H1 (cell line): ENCODE measurements at regions not wholly inside any gene's neighbourhood (a gene's known extent, or its start where the extent isn't known, plus 50 kb on each side); places are given as distances from the start of the nearest gene placed in this dataset.

ENCODE experiments used
- CTCF ChIA-PET: fragments of 300-600 bp; sonication (Branson Sonifier 250); formaldehyde crosslinking; loops from one replicate; lab custom pipeline; 2021; ENCODE audit not compliant: partially characterized antibody; lab: Charles Lee
- POLR2A ChIA-PET: fragments of 300-600 bp; sonication (Branson Sonifier 250); formaldehyde crosslinking; loops from one replicate; lab custom pipeline; 2021; ENCODE audit warnings: inconsistent platforms; ENCODE audit not compliant: partially characterized antibody; lab: Charles Lee
- DNase-seq, 2 experiments: peaks; one replicate each; pipeline versions ENCODE4 v3.0.0 to v3.0.0-alpha.2; 2010 to 2022; ENCODE audit warnings: low spot score in 2 of 2, low read depth in 1 of 2, mixed read lengths in 1 of 2
- FAIRE-seq: peaks from 2 replicates; lab custom pipeline; 2011; peaks lifted over from hg19 to GRCh38; lab: Jason Lieb, UNC
- H2AFZ ChIP-seq: 2 replicates; pipeline ENCODE4 v1.8.1; 2012; ENCODE audit warnings: low read length, inconsistent platforms
- H2AK5ac ChIP-seq: 2 replicates; pipeline ENCODE4 v1.6.1; 2013; ENCODE audit warnings: low read depth, low read length
- H2BK120ac ChIP-seq: replicated peaks from 2 replicates; pipeline ENCODE3; 2013; ENCODE audit warnings: low read depth, low read length, inconsistent platforms
- H2BK12ac ChIP-seq: 2 replicates; pipeline ENCODE4 v1.6.1; 2013; ENCODE audit warnings: low read depth, low read length
- H2BK15ac ChIP-seq: 2 replicates; pipeline ENCODE4 v1.6.1; 2013; ENCODE audit warnings: low read length
- H2BK20ac ChIP-seq: 2 replicates; pipeline ENCODE4 v1.6.1; 2013; ENCODE audit warnings: low read length
- H2BK5ac ChIP-seq: 2 replicates; pipeline ENCODE4 v1.6.1; 2013; ENCODE audit warnings: low read depth, low read length
- H3K14ac ChIP-seq: 2 replicates; pipeline ENCODE4 v1.6.1; 2013; ENCODE audit warnings: inconsistent platforms; ENCODE audit not compliant: insufficient read length
- H3K18ac ChIP-seq: 2 replicates; pipeline ENCODE4 v1.6.1; 2013; ENCODE audit warnings: low read length; ENCODE audit errors: extremely low read depth
- H3K23ac ChIP-seq: 2 replicates; pipeline ENCODE4 v1.6.1; 2013; ENCODE audit warnings: inconsistent platforms; ENCODE audit not compliant: insufficient read length
- H3K23me2 ChIP-seq: 2 replicates; pipeline ENCODE4 v1.6.1; 2013; ENCODE audit warnings: low read depth, low read length
- H3K27ac ChIP-seq: 2 replicates; pipeline ENCODE4 v1.6.1; 2011; ENCODE audit warnings: low read depth, low read length, inconsistent platforms
- H3K27me3 ChIP-seq, 4 experiments: replicated peaks in 1 of 4; 1 replicate in 1 of 4; 2 replicates in 3 of 4; pipeline versions ENCODE4 v1.6.1 to v1.8.1; 2011 to 2013; ENCODE audit warnings: low read length in 3 of 4, mild to moderate bottlenecking in 3 of 4, inconsistent platforms in 2 of 4, mixed read lengths in 2 of 4, moderate library complexity in 1 of 4; ENCODE audit not compliant: control insufficient read depth in 3 of 4, insufficient read depth in 3 of 4; ENCODE audit errors: extremely low read depth in 1 of 4
- H3K36me3 ChIP-seq, 4 experiments: 2 replicates each; pipeline versions ENCODE4 v1.6.1 to v1.8.1; 2011 to 2013; ENCODE audit warnings: mild to moderate bottlenecking in 4 of 4, low read length in 3 of 4, moderate library complexity in 2 of 4, control low read depth in 1 of 4, inconsistent platforms in 1 of 4; ENCODE audit not compliant: insufficient read depth in 4 of 4, control insufficient read depth in 2 of 4
- H3K4ac ChIP-seq: replicated peaks from 2 replicates; pipeline ENCODE3; 2013; ENCODE audit warnings: low read length, low read depth, mixed read lengths, inconsistent platforms; ENCODE audit not compliant: insufficient read length
- H3K4me1 ChIP-seq, 4 experiments: replicated peaks in 1 of 4; 1 replicate in 1 of 4; 2 replicates in 3 of 4; pipeline versions ENCODE4 v1.6.1 to v1.8.1; 2011 to 2013; ENCODE audit warnings: low read length in 3 of 4, inconsistent platforms in 2 of 4, mixed read lengths in 1 of 4; ENCODE audit not compliant: insufficient read depth in 4 of 4, control insufficient read depth in 3 of 4
- H3K4me2 ChIP-seq, 2 experiments: 2 replicates each; pipeline versions ENCODE4 v1.6.1 to v1.8.1; 2011 to 2013; ENCODE audit warnings: low read depth in 2 of 2, low read length in 2 of 2, control low read depth in 1 of 2, inconsistent platforms in 1 of 2, mild to moderate bottlenecking in 1 of 2; ENCODE audit not compliant: insufficient read depth in 1 of 2
- H3K4me3 ChIP-seq, 4 experiments: fragments of 200-600, 300-600 bp in 1 of 4; sonication (generic), shearing (Covaris generic), sonication (Bioruptor Twin) in 1 of 4; 2 replicates each; pipeline versions ENCODE4 v1.5.1 to v1.8.1; 2011 to 2016; ENCODE audit warnings: low read length in 4 of 4, low read depth in 3 of 4, control low read depth in 2 of 4, inconsistent platforms in 2 of 4, mild to moderate bottlenecking in 2 of 4, mixed read lengths in 1 of 4, moderate library complexity in 1 of 4; ENCODE audit not compliant: insufficient read depth in 2 of 4; ENCODE audit errors: extremely low read depth in 1 of 4
- H3K56ac ChIP-seq: replicated peaks from 2 replicates; pipeline ENCODE3; 2013; ENCODE audit warnings: low read depth, mild to moderate bottlenecking, mixed read lengths, low read length, inconsistent platforms; ENCODE audit not compliant: insufficient read length
- H3K79me1 ChIP-seq: 2 replicates; pipeline ENCODE4 v1.6.1; 2013; ENCODE audit warnings: low read depth, low read length, control low read depth
- H3K79me2 ChIP-seq, 2 experiments: 2 replicates each; pipeline versions ENCODE4 v1.6.1 to v1.8.1; 2012 to 2013; ENCODE audit warnings: low read length in 2 of 2, mild to moderate bottlenecking in 2 of 2, inconsistent platforms in 1 of 2; ENCODE audit not compliant: insufficient read depth in 2 of 2, control insufficient read depth in 1 of 2
- H3K9ac ChIP-seq, 4 experiments: replicated peaks in 1 of 4; 1 replicate in 1 of 4; 2 replicates in 3 of 4; pipeline versions ENCODE4 v1.6.1 to v1.8.1; 2011 to 2013; ENCODE audit warnings: low read depth in 3 of 4, low read length in 3 of 4, control low read depth in 2 of 4, mild to moderate bottlenecking in 2 of 4, moderate library complexity in 2 of 4, inconsistent platforms in 1 of 4; ENCODE audit errors: extremely low read depth in 1 of 4
- H3K9me3 ChIP-seq, 2 experiments: 2 replicates each; pipeline versions ENCODE4 v1.6.1 to v1.8.1; 2012 to 2013; ENCODE audit warnings: mild to moderate bottlenecking in 2 of 2, moderate library complexity in 2 of 2, control low read depth in 1 of 2, inconsistent platforms in 1 of 2, low read depth in 1 of 2, low read length in 1 of 2, mixed read lengths in 1 of 2; ENCODE audit not compliant: insufficient read depth in 2 of 2
- H4K20me1 ChIP-seq, 2 experiments: replicated peaks in 1 of 2; 2 replicates each; pipeline versions ENCODE3 to v1.8.1; 2011 to 2013; ENCODE audit warnings: inconsistent platforms in 2 of 2, low read length in 2 of 2, mild to moderate bottlenecking in 1 of 2; ENCODE audit not compliant: insufficient read depth in 2 of 2, control insufficient read depth in 1 of 2
- H4K5ac ChIP-seq: 2 replicates; pipeline ENCODE4 v1.6.1; 2013; ENCODE audit warnings: low read length, low read depth, mixed read lengths, inconsistent platforms; ENCODE audit not compliant: insufficient read length
- H4K8ac ChIP-seq: 2 replicates; pipeline ENCODE4 v1.8.0; 2013; ENCODE audit warnings: mild to moderate bottlenecking, moderate library complexity, low read length, inconsistent platforms; ENCODE audit not compliant: insufficient read depth; ENCODE audit errors: extremely low read depth
- H4K91ac ChIP-seq: replicated peaks from 2 replicates; pipeline ENCODE3; 2013; ENCODE audit warnings: low read length, mixed read lengths, inconsistent platforms; ENCODE audit not compliant: insufficient read length
- ATF2 ChIP-seq: IDR thresholded peaks from 2 replicates; pipeline ENCODE4 v1.6.1; 2012; ENCODE audit warnings: low read length, inconsistent platforms
- CBX8 ChIP-seq: fragments of 300-800, 300-1000 bp; sonication (generic); IDR thresholded peaks from 2 replicates; pipeline ENCODE4 v1.7.1; 2016; ENCODE audit warnings: low read depth, low read length, borderline replicate concordance
- EGR1 ChIP-seq: IDR thresholded peaks from 2 replicates; pipeline ENCODE4 v1.6.1; 2011; ENCODE audit warnings: low read depth, low read length, borderline replicate concordance
- EP300 ChIP-seq, 2 experiments: IDR thresholded peaks; 1 replicate in 1 of 2; 2 replicates in 1 of 2; pipeline ENCODE4 v1.6.1; 2011 to 2012; ENCODE audit warnings: low read depth in 2 of 2, low read length in 2 of 2, mild to moderate bottlenecking in 2 of 2, borderline replicate concordance in 1 of 2, inconsistent platforms in 1 of 2, moderate library complexity in 1 of 2
- EZH2 ChIP-seq: fragments of 200-600 bp; sonication (generic); IDR thresholded peaks from 2 replicates; pipeline ENCODE4 v1.7.1; 2012; ENCODE audit warnings: low read depth, mild to moderate bottlenecking, moderate library complexity, low read length, inconsistent platforms; ENCODE audit not compliant: severe bottlenecking
- GTF2F1 ChIP-seq: IDR thresholded peaks from 2 replicates; pipeline ENCODE4 v1.6.1; 2012; ENCODE audit warnings: low read depth, low read length, improper control_type of control experiment, borderline replicate concordance
- HDAC2 ChIP-seq, 2 experiments: fragments of 300-600 bp in 1 of 2; sonication (generic) in 1 of 2; IDR thresholded peaks; 2 replicates each; pipeline ENCODE4 v1.6.1; 2011 to 2012; ENCODE audit warnings: low read depth in 2 of 2, low read length in 2 of 2, mild to moderate bottlenecking in 2 of 2, moderate library complexity in 2 of 2, borderline replicate concordance in 1 of 2, inconsistent platforms in 1 of 2
- HDAC6 ChIP-seq: IDR thresholded peaks from one replicate; pipeline ENCODE4 v1.7.1; 2012; ENCODE audit warnings: low read depth, mild to moderate bottlenecking, inconsistent platforms, low read length, moderate library complexity
- JUND ChIP-seq: IDR thresholded peaks from 2 replicates; pipeline ENCODE4 v1.6.1; 2011; ENCODE audit warnings: mild to moderate bottlenecking, improper control_type of control experiment, low read length
- KDM5A ChIP-seq: fragments of 200-600 bp; IDR thresholded peaks from 2 replicates; pipeline ENCODE4 v1.7.1; 2012; ENCODE audit warnings: mild to moderate bottlenecking, low read length, inconsistent platforms, mixed read lengths
- SIRT6 ChIP-seq: IDR thresholded peaks from one replicate; pipeline ENCODE4 v1.7.1; 2012; ENCODE audit warnings: low read length, inconsistent platforms
- SUZ12 ChIP-seq: fragments of 200-600 bp; sonication (generic); IDR thresholded peaks from 2 replicates; pipeline ENCODE4 v1.6.1; 2012; ENCODE audit warnings: mild to moderate bottlenecking, inconsistent platforms, low read length, moderate library complexity, mixed read lengths
- YY1 ChIP-seq: IDR thresholded peaks from 2 replicates; pipeline ENCODE4 v1.6.1; 2011; ENCODE audit warnings: low read depth, mild to moderate bottlenecking, low read length
- WGBS, 2 experiments: shearing (Covaris generic) in 1 of 2; methylation state at CpG; one replicate each; pipeline versions ENCODE4 v1.1.6 to v1.1.7; 2013 to 2015; ENCODE audit warnings: low lambda C conversion rate in 2 of 2, mixed read lengths in 2 of 2, inconsistent platforms in 1 of 2, low coverage in 1 of 2, missing lambda C conversion rate in 1 of 2; ENCODE audit not compliant: insufficient replicate concordance in 2 of 2, insufficient coverage in 1 of 2, insufficient read length in 1 of 2; ENCODE audit errors: extremely low coverage in 1 of 2, missing lambda C conversion rate in 1 of 2; 5-methylcytosine and 5-hydroxymethylcytosine counted together

- Histone ChIP-seq H3K27me3 (no peaks in the 10 kb centered on the region), H3K79me2 (no peaks in the 10 kb centered on the region), H3K4me2 (no peak overlapping the region), H4K5ac (no peak overlapping the region), H3K36me3 (no peaks in the 10 kb centered on the region), H2BK120ac (no peak overlapping the region), H2BK15ac (no peak overlapping the region), H3K14ac (no peak overlapping the region), H3K18ac (no peak overlapping the region), H3K23me2 (no peaks in the 10 kb centered on the region), H2BK5ac (no peak overlapping the region), H3K79me1 (no peaks in the 10 kb centered on the region), H2BK20ac (no peak overlapping the region), H4K91ac (no peak overlapping the region), H3K4me1 (no peaks in the 10 kb centered on the region), H3K27ac (no peak overlapping the region), H4K8ac (no peak overlapping the region), H3K9me3 (no peaks in the 10 kb centered on the region), H2BK12ac (no peak overlapping the region), H3K9ac (no peak overlapping the region), H4K20me1 (no peaks in the 10 kb centered on the region), H2AK5ac (no peak overlapping the region), H3K4me3 (no peak overlapping the region), H3K4ac (no peak overlapping the region), H3K23ac (no peak overlapping the region), H3K56ac (no peak overlapping the region), H2AFZ (no peak overlapping the region)
- no peak for DNase-seq
- ChIA-PET CTCF (interaction anchor here (1.5 kb wide), 1 partner anchor 312 kb away, joined by 3 read pairs; no protein-coding TSS in a partner anchor), POLR2A (interaction anchor here (0.6 kb wide), 1 partner anchor 294 kb away, joined by 3 read pairs; the partner anchor contains the start of gene LARGE2)
- FAIRE-seq, result no peak
- 90% methylated on average over 6 of the region's 6 CpGs; no CpG with 5 or more reads in 1 of the 2 experiments for WGBS, 2 experiments
- TF ChIP-seq HDAC2 (IDR thresholded peaks at IDR 0.05; ENCODE audit: borderline replicate concordance in 1 of 2, low read depth in 2 of 2, low read length in 2 of 2) (no peak), YY1 (no peak), JUND (no peak), HDAC6 (no peak), EGR1 (no peak), GTF2F1 (no peak), SUZ12 (no peak), KDM5A (no peak), EZH2 (no peak), ATF2 (no peak), EP300 (IDR thresholded peaks at IDR 0.05; ENCODE audit: borderline replicate concordance in 1 of 2, low read depth in 2 of 2, low read length in 2 of 2) (no peak), CBX8 (no peak), SIRT6 (no peak)
These were observed 60.7 kb upstream of the CREB3L1 start for GRCh38 chr11:46216765-46217089.
